CD14-positive monocyte (primary cell): ENCODE measurements at regions not wholly inside any gene's neighbourhood (a gene's known extent, or its start where the extent isn't known, plus 50 kb on each side); places are given as distances from the start of the nearest gene placed in this dataset.

ENCODE experiments used
- DNase-seq, 3 donors: peaks; one replicate each; pipeline ENCODE4 v3.0.0-alpha.2; 2011 to 2022
- H2AFZ ChIP-seq: 2 replicates; pipeline ENCODE4 v1.6.0; 2012; ENCODE audit warnings: mild to moderate bottlenecking, low read depth, low read length, inconsistent platforms; ENCODE audit not compliant: insufficient read depth, poor library complexity, severe bottlenecking
- H3K27ac ChIP-seq, 2 donors: 1 replicate in 1 of 2; 2 replicates in 1 of 2; pipeline ENCODE4 v1.5.1; 2012 to 2013; ENCODE audit warnings: low read length in 2 of 2, control low read depth in 1 of 2, inconsistent platforms in 1 of 2, low read depth in 1 of 2, mild to moderate bottlenecking in 1 of 2
- H3K27me3 ChIP-seq, 2 donors: one replicate each; pipeline versions ENCODE4 v1.6.0 to v1.6.1; 2011 to 2013; ENCODE audit warnings: low read length in 2 of 2; ENCODE audit not compliant: control insufficient read depth in 2 of 2, insufficient read depth in 2 of 2
- H3K36me3 ChIP-seq, 2 donors: replicated peaks in 1 of 2; 1 replicate in 1 of 2; 2 replicates in 1 of 2; pipeline versions ENCODE4 v1.5.1 to v1.6.1; 2012 to 2013; ENCODE audit warnings: low read length in 2 of 2, control low read depth in 1 of 2, inconsistent platforms in 1 of 2, mild to moderate bottlenecking in 1 of 2; ENCODE audit not compliant: insufficient read depth in 2 of 2, control insufficient read depth in 1 of 2
- H3K4me1 ChIP-seq, 2 donors: 1 replicate in 1 of 2; 2 replicates in 1 of 2; pipeline versions ENCODE4 v1.5.1 to v1.6.1; 2012 to 2013; ENCODE audit warnings: low read length in 2 of 2, control low read depth in 1 of 2, inconsistent platforms in 1 of 2, mild to moderate bottlenecking in 1 of 2, moderate library complexity in 1 of 2; ENCODE audit not compliant: insufficient read depth in 2 of 2, control insufficient read depth in 1 of 2
- H3K4me2 ChIP-seq: replicated peaks from 2 replicates; pipeline ENCODE3; 2012; ENCODE audit warnings: low read length, moderate library complexity, mild to moderate bottlenecking; ENCODE audit not compliant: poor library complexity, severe bottlenecking; ENCODE audit errors: extremely low read depth
- H3K4me3 ChIP-seq, 3 experiments: fragments of 200-600 bp in 1 of 3; sonication (generic) in 1 of 3; replicated peaks in 1 of 3; 1 replicate in 2 of 3; 2 replicates in 1 of 3; pipeline ENCODE4 v1.5.1; 2011 to 2013; ENCODE audit warnings: low read length in 3 of 3, mild to moderate bottlenecking in 3 of 3, control low read depth in 2 of 3, low read depth in 2 of 3, inconsistent platforms in 1 of 3, moderate library complexity in 1 of 3
- H3K79me2 ChIP-seq: 2 replicates; pipeline ENCODE4 v1.6.0; 2012; ENCODE audit warnings: mild to moderate bottlenecking, control low read depth, inconsistent platforms, low read length, moderate library complexity; ENCODE audit not compliant: insufficient read depth
- H3K9ac ChIP-seq: 2 replicates; pipeline ENCODE4 v1.6.0; 2017; ENCODE audit warnings: low read length, mild to moderate bottlenecking; ENCODE audit not compliant: insufficient read depth, poor library complexity, severe bottlenecking
- H3K9me3 ChIP-seq, 2 donors: replicated peaks in 1 of 2; 1 replicate in 1 of 2; 2 replicates in 1 of 2; pipeline versions ENCODE4 v1.5.1 to v1.6.1; 2012 to 2013; ENCODE audit warnings: low read length in 2 of 2, control low read depth in 1 of 2; ENCODE audit not compliant: control insufficient read depth in 1 of 2, insufficient read depth in 1 of 2
- H4K20me1 ChIP-seq: 2 replicates; pipeline ENCODE4 v1.6.0; 2012; ENCODE audit warnings: mild to moderate bottlenecking, low read length, control low read depth, moderate library complexity; ENCODE audit not compliant: insufficient read depth
- H3K27ac Mint-ChIP-seq, 7 donors: one replicate each; pipeline ENCODE4 v1.8.0; 2020; ENCODE audit warnings: mild to moderate bottlenecking in 7 of 7, mixed read lengths in 7 of 7, moderate library complexity in 6 of 7, inconsistent platforms in 2 of 7
- H3K27me3 Mint-ChIP-seq, 3 donors: one replicate each; pipeline ENCODE4 v1.8.0; 2021 to 2022; ENCODE audit warnings: low read depth in 3 of 3, mild to moderate bottlenecking in 3 of 3, mixed read lengths in 3 of 3, moderate library complexity in 3 of 3, inconsistent platforms in 1 of 3
- H3K36me3 Mint-ChIP-seq, 2 donors: one replicate each; pipeline ENCODE4 v1.8.0; 2020; ENCODE audit warnings: mixed read lengths in 2 of 2, inconsistent platforms in 1 of 2, mild to moderate bottlenecking in 1 of 2
- H3K4me1 Mint-ChIP-seq: one replicate; pipeline ENCODE4 v1.8.0; 2020; ENCODE audit warnings: mild to moderate bottlenecking, mixed read lengths
- H3K4me3 Mint-ChIP-seq, 2 donors: one replicate each; pipeline ENCODE4 v1.8.0; 2020; ENCODE audit warnings: mild to moderate bottlenecking in 2 of 2, mixed read lengths in 2 of 2, moderate library complexity in 1 of 2
- H3K9me3 Mint-ChIP-seq, 7 donors: one replicate each; pipeline ENCODE4 v1.8.0; 2020 to 2022; ENCODE audit warnings: mixed read lengths in 7 of 7, mild to moderate bottlenecking in 6 of 7, moderate library complexity in 6 of 7, inconsistent platforms in 2 of 7
- CTCF ChIP-seq: fragments of 200-600 bp; IDR thresholded peaks from one replicate; pipeline ENCODE4 v1.8.0; 2022; ENCODE audit warnings: antibody characterized with exemption, mild to moderate bottlenecking
- WGBS: methylation state at CpG from one replicate; pipeline ENCODE4 v1.1.5; 2013; ENCODE audit warnings: missing lambda C conversion rate; ENCODE audit not compliant: insufficient coverage; 5-methylcytosine and 5-hydroxymethylcytosine counted together
- intact Hi-C, 2 donors: fragments of 100-400 bp; cut with micrococcal nuclease; formaldehyde crosslinking; loops; one replicate each; pipeline versions ENCODE4 v1.15.0 to v1.15.1; 2023

- intact Hi-C loops: no loop called here
- H3K27ac Mint-ChIP-seq: no peak overlapping the region
- no peak for TF ChIP-seq CTCF
- Histone ChIP-seq H4K20me1 (no peaks in the 10 kb centered on the region), H3K27ac (no peak overlapping the region), H3K4me2 (no peak overlapping the region), H2AFZ (no peak overlapping the region), H3K9me3 (no peaks in the 10 kb centered on the region), H3K27me3 (peaks cover 0 to 2% of the 10 kb centered on the region in 2 donors), H3K9ac (no peak overlapping the region), H3K36me3 (no peaks in the 10 kb centered on the region), H3K4me1 (no peaks in the 10 kb centered on the region), H3K79me2 (no peaks in the 10 kb centered on the region), H3K4me3 (no peak overlapping the region)
- H3K27me3 Mint-ChIP-seq: peaks cover 0 to 4% (median 2%) of the 10 kb centered on the region in 3 donors
- peaks cover 0 to under 1% (median 0%) of the 10 kb centered on the region in 7 donors for H3K9me3 Mint-ChIP-seq
- no peak for DNase-seq
- H3K4me1 Mint-ChIP-seq: peaks cover 5% of the 10 kb centered on the region
- H3K36me3 Mint-ChIP-seq: no peaks in the 10 kb centered on the region
- no peak overlapping the region for H3K4me3 Mint-ChIP-seq
- 100% methylated on average over 1 of the region's 5 CpGs for WGBS
These were observed 292.1 kb downstream of the BTG1 start for GRCh38 chr12:91853350-91854127.

GRCh38 chr12:91852634-91853033, 293.0 kb downstream of the BTG1 start:
- DNase-seq: no peak
- no peaks in the 10 kb centered on the region for H3K9me3 ChIP-seq
- TF ChIP-seq CTCF: no peak
- H3K9ac ChIP-seq: no peak overlapping the region
- no peaks in the 10 kb centered on the region for H3K4me1 ChIP-seq
- no peak overlapping the region for H3K4me3 ChIP-seq
- no peaks in the 10 kb centered on the region for H3K79me2 ChIP-seq
- Mint-ChIP-seq H3K4me1 (peaks cover 5% of the 10 kb centered on the region), H3K27ac (no peak overlapping the region), H3K4me3 (no peak overlapping the region), H3K27me3 (peaks cover 0 to 4% (median 2%) of the 10 kb centered on the region in 3 donors), H3K9me3 (no peaks in the 10 kb centered on the region), H3K36me3 (no peaks in the 10 kb centered on the region)
- H4K20me1 ChIP-seq: no peaks in the 10 kb centered on the region
- intact Hi-C loops: no loop called here
- peaks cover 0 to 2% of the 10 kb centered on the region in 2 donors for H3K27me3 ChIP-seq
- no peak overlapping the region for H3K27ac ChIP-seq
- H3K4me2 ChIP-seq: no peak overlapping the region
- H3K36me3 ChIP-seq: no peaks in the 10 kb centered on the region
- H2AFZ ChIP-seq: no peak overlapping the region
- no CpG with 5 or more reads among the region's 2 CpGs for WGBS
